ENCODE measurements at regions not wholly inside any gene's neighbourhood (a gene's known extent, or its start where the extent isn't known, plus 50 kb on each side); places are given as distances from the start of the nearest gene placed in this dataset.

DNA sequence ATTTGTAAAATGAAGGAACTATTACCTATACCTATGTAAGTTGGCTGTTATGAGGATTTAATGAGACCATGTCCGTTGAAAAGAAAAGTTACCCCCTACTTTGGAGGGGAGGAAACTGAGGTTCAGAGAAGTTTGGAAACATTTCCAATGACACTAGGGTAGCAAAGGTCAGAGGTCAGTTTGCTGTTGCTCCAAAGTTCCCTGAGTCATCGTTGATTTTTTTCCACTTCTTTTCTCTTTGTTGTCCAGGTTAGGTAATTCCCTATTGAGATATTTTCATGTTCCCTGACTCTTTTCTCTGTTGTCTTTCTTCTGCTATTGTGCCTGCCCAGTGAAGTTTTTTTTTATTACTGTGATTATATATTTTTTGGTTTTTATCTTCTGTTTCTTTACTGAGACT lies 213.8 kb upstream of the C1orf174 start:
- TF ChIP-seq PAX5 (IDR thresholded peaks at IDR 0.05; ENCODE audit: insufficient read depth, low read length, severe bottlenecking) (no peak), POLR2A (IDR thresholded peaks at IDR 0.05; ENCODE audit: low read depth, low read length) (no peak)
- DNase-seq (ENCODE audit: insufficient read length, low spot score) (no peak), FAIRE-seq (no peak)

- FAIRE-seq (no peak), DNase-seq (ENCODE audit: insufficient read length, low spot score) (no peak)
- TF ChIP-seq PAX5 (IDR thresholded peaks at IDR 0.05; ENCODE audit: insufficient read depth, low read length, severe bottlenecking) (no peak), POLR2A (IDR thresholded peaks at IDR 0.05; ENCODE audit: low read depth, low read length) (no peak), SPI1 (IDR thresholded peaks at IDR 0.05; ENCODE audit: low read depth, low read length) (no peak), POLR2AphosphoS5 (IDR thresholded peaks at IDR 0.05; ENCODE audit: low read depth, low read length) (no peak), TAF1 (IDR thresholded peaks at IDR 0.05; ENCODE audit: low read depth, low read length) (no peak), POU2F2 (IDR thresholded peaks at IDR 0.05; ENCODE audit: low read depth, low read length) (no peak)
Observed at GRCh38 chr1:4115191-4115900, 215.3 kb upstream of the C1orf174 start.

DNA sequence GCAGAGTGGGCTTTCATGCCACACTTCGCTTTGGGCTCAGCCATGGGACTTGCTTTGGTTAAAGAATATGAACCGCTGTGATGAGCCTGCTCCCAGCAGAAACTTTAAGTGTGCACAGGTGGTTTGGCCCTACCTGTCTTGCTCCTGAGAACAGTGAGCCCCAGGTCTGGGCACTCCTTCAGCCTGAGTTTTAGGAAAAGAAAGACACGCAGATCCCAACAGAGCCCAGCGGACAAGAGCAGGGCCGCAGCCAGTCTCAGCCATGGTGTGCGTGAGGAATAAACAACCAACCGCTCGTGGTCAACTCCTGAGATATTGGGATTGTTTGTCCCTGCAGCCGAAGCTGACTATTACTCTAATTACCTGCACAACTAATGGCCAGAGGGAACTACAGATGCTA lies 217.1 kb upstream of the C1orf174 start:
- DNase-seq (ENCODE audit: insufficient read length, low spot score): no peak
- no peak for FAIRE-seq
- no peak for TF ChIP-seq PAX5 (IDR thresholded peaks at IDR 0.05; ENCODE audit: insufficient read depth, low read length, severe bottlenecking)
- no peak for TF ChIP-seq POLR2AphosphoS5 (IDR thresholded peaks at IDR 0.05; ENCODE audit: low read depth, low read length)
- no peak for TF ChIP-seq POU2F2 (IDR thresholded peaks at IDR 0.05; ENCODE audit: low read depth, low read length)
- TF ChIP-seq TAF1 (IDR thresholded peaks at IDR 0.05; ENCODE audit: low read depth, low read length): no peak
- no peak for TF ChIP-seq SPI1 (IDR thresholded peaks at IDR 0.05; ENCODE audit: low read depth, low read length)
- no peak for TF ChIP-seq POLR2A (IDR thresholded peaks at IDR 0.05; ENCODE audit: low read depth, low read length)

DNA sequence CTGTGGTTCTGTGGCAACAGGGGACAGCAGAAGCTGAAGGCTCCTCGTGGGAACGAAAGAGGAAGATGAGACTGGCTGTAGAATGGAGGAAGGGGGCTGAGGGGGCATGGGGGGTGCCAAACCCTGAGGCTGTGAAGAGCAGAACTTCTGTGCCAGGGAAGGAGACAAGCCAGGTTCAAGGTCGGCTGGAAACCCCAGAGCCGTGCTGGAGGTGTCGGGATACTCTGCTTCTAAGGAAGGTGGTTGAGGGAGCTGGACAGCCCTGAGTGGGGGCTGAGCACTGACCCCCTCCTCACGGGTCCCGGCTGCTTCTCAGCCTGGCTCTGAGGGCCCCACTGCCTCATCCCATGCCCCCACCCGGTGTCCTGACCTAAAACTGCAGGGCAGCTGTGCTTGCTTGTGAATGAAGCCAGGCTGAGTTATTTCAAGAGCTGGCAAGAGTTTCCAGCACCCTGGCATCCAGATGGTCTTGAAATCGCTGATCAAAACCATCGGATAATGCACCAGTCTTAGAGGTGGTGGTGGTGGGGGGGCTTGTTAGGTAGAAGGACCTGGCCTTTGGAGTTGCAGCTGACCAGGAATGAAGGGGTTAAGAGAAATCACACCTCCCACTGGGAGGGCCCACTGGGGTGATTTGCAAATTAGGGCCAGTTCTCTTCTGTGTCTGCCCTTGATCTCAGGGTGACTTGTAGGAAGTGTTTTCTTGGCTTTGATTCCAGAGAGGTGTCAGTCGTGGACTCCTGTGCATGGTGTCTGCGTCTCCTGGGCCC lies 218.9 kb upstream of the C1orf174 start:
- TF ChIP-seq SPI1 (IDR thresholded peaks at IDR 0.05; ENCODE audit: low read depth, low read length) (no peak), POLR2AphosphoS5 (IDR thresholded peaks at IDR 0.05; ENCODE audit: low read depth, low read length) (no peak), POLR2A (IDR thresholded peaks at IDR 0.05; ENCODE audit: low read depth, low read length) (no peak), PAX5 (IDR thresholded peaks at IDR 0.05; ENCODE audit: insufficient read depth, low read length, severe bottlenecking) (no peak), TAF1 (IDR thresholded peaks at IDR 0.05; ENCODE audit: low read depth, low read length) (no peak), POU2F2 (IDR thresholded peaks at IDR 0.05; ENCODE audit: low read depth, low read length) (no peak)
- DNase-seq (ENCODE audit: insufficient read length, low spot score): no peak
- FAIRE-seq: no peak

GRCh38 chr1:4119516-4120220 lies 219.6 kb upstream of the C1orf174 start:
- FAIRE-seq (no peak), DNase-seq (ENCODE audit: insufficient read length, low spot score) (no peak)
- no peak for TF ChIP-seq SPI1 (IDR thresholded peaks at IDR 0.05; ENCODE audit: low read depth, low read length)
- TF ChIP-seq POLR2AphosphoS5 (IDR thresholded peaks at IDR 0.05; ENCODE audit: low read depth, low read length): no peak
- no peak for TF ChIP-seq POU2F2 (IDR thresholded peaks at IDR 0.05; ENCODE audit: low read depth, low read length)
- TF ChIP-seq PAX5 (IDR thresholded peaks at IDR 0.05; ENCODE audit: insufficient read depth, low read length, severe bottlenecking): no peak
- TF ChIP-seq POLR2A (IDR thresholded peaks at IDR 0.05; ENCODE audit: low read depth, low read length): no peak
- TF ChIP-seq TAF1 (IDR thresholded peaks at IDR 0.05; ENCODE audit: low read depth, low read length): no peak

- no peak for FAIRE-seq
Observed at GRCh38 chr1:4120557-4121292, 220.7 kb upstream of the C1orf174 start.

DNA sequence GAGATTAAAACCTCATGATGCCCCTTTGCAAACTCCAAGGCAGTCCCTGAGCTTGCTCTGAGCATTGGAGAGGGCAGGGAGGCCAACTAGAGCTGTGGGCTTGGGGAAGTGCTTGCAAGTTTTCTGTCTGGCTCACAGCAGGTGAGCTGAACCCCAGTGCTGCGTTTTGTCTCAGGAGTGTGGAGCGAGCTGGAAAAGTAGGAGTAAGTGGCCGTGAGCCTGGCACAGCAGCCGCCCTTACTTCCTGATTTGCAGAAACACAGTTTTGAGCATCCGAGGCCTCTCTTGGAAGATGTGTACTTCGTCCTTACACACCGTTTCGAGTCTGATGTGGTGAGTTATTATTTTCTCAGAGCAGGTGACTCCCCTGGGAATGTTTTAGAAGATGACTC lies 221.2 kb upstream of the C1orf174 start:
- no peak for FAIRE-seq
- no peak for DNase-seq (ENCODE audit: insufficient read length, low spot score)
- no peak for TF ChIP-seq TAF1 (IDR thresholded peaks at IDR 0.05; ENCODE audit: low read depth, low read length)
- TF ChIP-seq POLR2AphosphoS5 (IDR thresholded peaks at IDR 0.05; ENCODE audit: low read depth, low read length): no peak
- TF ChIP-seq PAX5 (IDR thresholded peaks at IDR 0.05; ENCODE audit: insufficient read depth, low read length, severe bottlenecking): no peak
- no peak for TF ChIP-seq POU2F2 (IDR thresholded peaks at IDR 0.05; ENCODE audit: low read depth, low read length)

More at GRCh38 chr1:4120557-4121292, 220.7 kb upstream of the C1orf174 start:
- no peak for TF ChIP-seq POU2F2 (IDR thresholded peaks at IDR 0.05; ENCODE audit: low read depth, low read length)
- TF ChIP-seq POLR2A (IDR thresholded peaks at IDR 0.05; ENCODE audit: low read depth, low read length): no peak
- TF ChIP-seq PAX5 (IDR thresholded peaks at IDR 0.05; ENCODE audit: insufficient read depth, low read length, severe bottlenecking): no peak
- no peak for TF ChIP-seq POLR2AphosphoS5 (IDR thresholded peaks at IDR 0.05; ENCODE audit: low read depth, low read length)
- TF ChIP-seq SPI1 (IDR thresholded peaks at IDR 0.05; ENCODE audit: low read depth, low read length): no peak
- no peak for TF ChIP-seq TAF1 (IDR thresholded peaks at IDR 0.05; ENCODE audit: low read depth, low read length)
- no peak for DNase-seq (ENCODE audit: insufficient read length, low spot score)

DNA sequence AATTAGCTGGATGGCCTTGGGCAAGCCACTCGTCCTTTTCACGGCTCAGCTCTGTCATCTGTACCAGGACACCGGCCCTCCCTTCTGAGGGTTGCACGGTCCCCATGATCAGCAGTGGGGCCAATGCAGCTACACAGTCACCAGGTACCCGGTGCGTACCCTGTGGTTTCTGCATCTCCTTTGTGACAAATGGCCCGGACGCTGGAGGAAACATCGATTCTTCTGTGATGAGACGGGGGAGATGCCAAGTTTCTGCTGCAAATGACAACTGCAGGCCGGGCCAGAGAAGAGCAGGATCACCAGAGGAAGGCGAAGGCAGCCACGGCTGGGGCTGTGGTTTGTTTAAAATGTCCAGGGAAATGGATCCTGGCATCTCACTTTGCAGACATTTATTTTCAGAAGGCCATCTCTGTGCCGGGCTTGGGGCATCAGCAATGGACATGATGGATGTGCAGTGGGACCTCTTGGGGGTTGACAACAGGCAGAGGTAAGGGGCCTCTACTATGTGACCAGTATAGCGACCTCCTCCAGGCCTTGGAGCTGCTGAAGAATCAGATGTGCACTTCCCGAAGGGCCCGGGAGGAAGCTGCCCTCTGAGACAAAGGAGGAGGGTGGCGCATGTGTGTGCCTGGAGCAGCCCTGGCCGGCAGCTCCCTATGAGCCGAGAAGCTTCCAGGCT lies 221.9 kb upstream of the C1orf174 start:
- no peak for DNase-seq (ENCODE audit: insufficient read length, low spot score)
- no peak for FAIRE-seq
- TF ChIP-seq POLR2AphosphoS5 (IDR thresholded peaks at IDR 0.05; ENCODE audit: low read depth, low read length) (no peak), POLR2A (IDR thresholded peaks at IDR 0.05; ENCODE audit: low read depth, low read length) (no peak), SPI1 (IDR thresholded peaks at IDR 0.05; ENCODE audit: low read depth, low read length) (no peak), TAF1 (IDR thresholded peaks at IDR 0.05; ENCODE audit: low read depth, low read length) (no peak), PAX5 (IDR thresholded peaks at IDR 0.05; ENCODE audit: insufficient read depth, low read length, severe bottlenecking) (no peak), POU2F2 (IDR thresholded peaks at IDR 0.05; ENCODE audit: low read depth, low read length) (no peak)
